Smooth muscle cell (in vitro differentiated cells): ENCODE measurements at regions not wholly inside any gene's neighbourhood (a gene's known extent, or its start where the extent isn't known, plus 50 kb on each side); places are given as distances from the start of the nearest gene placed in this dataset.

Experiments used
- DNase-seq: peaks from one replicate; lab custom pipeline; 2025; ENCODE audit not compliant: unreplicated experiment; lab: John Stamatoyannopoulos, UW
- H2AFZ ChIP-seq: fragments of 200-600 bp; sonication (generic); 2 replicates; pipeline ENCODE4 v1.6.0; 2016; ENCODE audit warnings: antibody characterized with exemption, low read depth, mild to moderate bottlenecking
- H3F3A ChIP-seq: fragments of 200-600 bp; sonication (generic); 2 replicates; pipeline ENCODE4 v1.6.0; 2017; ENCODE audit warnings: antibody characterized with exemption, low read depth
- H3K27ac ChIP-seq: fragments of 200-600 bp; sonication (generic); 2 replicates; pipeline ENCODE4 v1.5.1; 2016; ENCODE audit warnings: low read depth, mild to moderate bottlenecking
- H3K27me3 ChIP-seq: fragments of 200-600 bp; sonication (generic); 2 replicates; pipeline ENCODE4 v1.6.1; 2016; ENCODE audit warnings: low read depth, mild to moderate bottlenecking
- H3K36me3 ChIP-seq: fragments of 200-600 bp; sonication (generic); 2 replicates; pipeline ENCODE4 v1.5.1; 2016; ENCODE audit warnings: low read depth
- H3K4me1 ChIP-seq: fragments of 200-600 bp; sonication (generic); 2 replicates; pipeline ENCODE4 v1.5.1; 2016; ENCODE audit warnings: low read depth
- H3K4me2 ChIP-seq: fragments of 200-600 bp; sonication (generic); 2 replicates; pipeline ENCODE4 v1.6.0; 2016; ENCODE audit warnings: mild to moderate bottlenecking
- H3K4me3 ChIP-seq: fragments of 200-600 bp; sonication (generic); 2 replicates; pipeline ENCODE4 v1.5.1; 2016; ENCODE audit warnings: mild to moderate bottlenecking
- H3K79me2 ChIP-seq: fragments of 200-600 bp; sonication (generic); 2 replicates; pipeline ENCODE4 v1.6.0; 2016; ENCODE audit warnings: low read depth, mild to moderate bottlenecking
- H3K9ac ChIP-seq: fragments of 200-600 bp; sonication (generic); 2 replicates; pipeline ENCODE4 v1.6.0; 2016; ENCODE audit warnings: low read depth
- H3K9me3 ChIP-seq: fragments of 200-600 bp; sonication (generic); replicated peaks from 2 replicates; pipeline ENCODE4 v1.5.1; 2016; ENCODE audit warnings: low read depth
- H4K20me1 ChIP-seq: fragments of 200-600 bp; sonication (generic); 2 replicates; pipeline ENCODE4 v1.6.0; 2016; ENCODE audit warnings: low read depth
- CTCF ChIP-seq: fragments of 200-600 bp; sonication (generic); IDR thresholded peaks from 2 replicates; pipeline ENCODE4 v1.5.1; 2017; ENCODE audit warnings: borderline replicate concordance, mild to moderate bottlenecking, antibody characterized with exemption; ENCODE audit not compliant: insufficient read depth, poor library complexity, severe bottlenecking
- WGBS: methylation state at CpG from one replicate; pipeline ENCODE4 v1.1.7; 2016; ENCODE audit warnings: low lambda C conversion rate; 5-methylcytosine and 5-hydroxymethylcytosine counted together

GRCh38 chr9:78505546-78505945 is 208.6 kb downstream of the PSAT1 start:
- H3K27ac ChIP-seq, result no peak overlapping the region
- no peaks in the 10 kb centered on the region for H3K36me3 ChIP-seq
- H2AFZ ChIP-seq, result no peak overlapping the region
- DNase-seq, result no peak
- no peak overlapping the region for H3K4me3 ChIP-seq
- H4K20me1 ChIP-seq, result no peaks in the 10 kb centered on the region
- H3K4me1 ChIP-seq, result no peaks in the 10 kb centered on the region
- 93% methylated on average over 2 of the region's 2 CpGs for WGBS
- no peaks in the 10 kb centered on the region for H3K27me3 ChIP-seq
- H3K9ac ChIP-seq, result no peak overlapping the region
- TF ChIP-seq CTCF, result no peak
- no peaks in the 10 kb centered on the region for H3K79me2 ChIP-seq
- H3K4me2 ChIP-seq, result no peak overlapping the region
- H3K9me3 ChIP-seq, result no peaks in the 10 kb centered on the region
- H3F3A ChIP-seq, result no peaks in the 10 kb centered on the region

GRCh38 chr9:78507037-78507436 is 210.1 kb downstream of the PSAT1 start:
- WGBS, result 67% methylated on average over 5 of the region's 5 CpGs
- Histone ChIP-seq H3K79me2 (no peaks in the 10 kb centered on the region), H3K4me2 (no peak overlapping the region), H3K4me3 (no peak overlapping the region), H2AFZ (no peak overlapping the region), H3K36me3 (no peaks in the 10 kb centered on the region), H3F3A (no peaks in the 10 kb centered on the region), H3K27ac (no peak overlapping the region), H4K20me1 (no peaks in the 10 kb centered on the region), H3K27me3 (no peaks in the 10 kb centered on the region), H3K9ac (no peak overlapping the region), H3K4me1 (no peaks in the 10 kb centered on the region), H3K9me3 (no peaks in the 10 kb centered on the region)
- no peak for TF ChIP-seq CTCF
- no peak for DNase-seq

GRCh38 chr9:78510035-78510434 is 213.1 kb downstream of the PSAT1 start:
- no peaks in the 10 kb centered on the region for H3K4me1 ChIP-seq
- H3K9me3 ChIP-seq, result peaks cover 3% of the 10 kb centered on the region
- no peak for TF ChIP-seq CTCF
- no peak overlapping the region for H3K4me2 ChIP-seq
- WGBS, result 90% methylated on average over 4 of the region's 4 CpGs
- no peak overlapping the region for H2AFZ ChIP-seq
- no peak overlapping the region for H3K9ac ChIP-seq
- no peaks in the 10 kb centered on the region for H3K36me3 ChIP-seq
- H3K27ac ChIP-seq, result no peak overlapping the region
- no peaks in the 10 kb centered on the region for H4K20me1 ChIP-seq
- no peaks in the 10 kb centered on the region for H3K27me3 ChIP-seq
- no peaks in the 10 kb centered on the region for H3K79me2 ChIP-seq
- no peaks in the 10 kb centered on the region for H3F3A ChIP-seq
- no peak for DNase-seq
- H3K4me3 ChIP-seq, result no peak overlapping the region

- no peak overlapping the region for H3K27ac ChIP-seq
- H3K9ac ChIP-seq, result no peak overlapping the region
- H3K4me1 ChIP-seq, result no peaks in the 10 kb centered on the region
- peaks cover 3% of the 10 kb centered on the region for H3K9me3 ChIP-seq
- no peaks in the 10 kb centered on the region for H3K36me3 ChIP-seq
- 75% methylated on average over 1 of the region's 1 CpG for WGBS
- no peak for TF ChIP-seq CTCF
- H4K20me1 ChIP-seq, result no peaks in the 10 kb centered on the region
- H3K79me2 ChIP-seq, result no peaks in the 10 kb centered on the region
- no peaks in the 10 kb centered on the region for H3K27me3 ChIP-seq
- no peak overlapping the region for H3K4me3 ChIP-seq
- H2AFZ ChIP-seq, result no peak overlapping the region
- no peak for DNase-seq
- H3K4me2 ChIP-seq, result no peak overlapping the region
- H3F3A ChIP-seq, result no peaks in the 10 kb centered on the region
Measured at GRCh38 chr9:78515108-78515507, 218.2 kb downstream of the PSAT1 start.
